Hepatocyte (in vitro differentiated cells): ENCODE measurements at regions not wholly inside any gene's neighbourhood (a gene's known extent, or its start where the extent isn't known, plus 50 kb on each side); places are given as distances from the start of the nearest gene placed in this dataset.
"Not testable (repeated sequence)": the region's sequence is repeated elsewhere in the genome, so short reads cannot be mapped to it uniquely, and the experiment has no call there.

Source experiments
- DNase-seq: peaks from one replicate; pipeline ENCODE4 v3.0.0-alpha.2; 2016; ENCODE audit warnings: low spot score
- H2AFZ ChIP-seq: fragments of 200-600 bp; sonication (generic); 2 replicates; pipeline ENCODE4 v1.6.0; 2016; ENCODE audit warnings: antibody characterized with exemption, mild to moderate bottlenecking
- H3K27ac ChIP-seq: fragments of 200-600 bp; sonication (generic); 2 replicates; pipeline ENCODE4 v1.5.1; 2016; ENCODE audit warnings: mild to moderate bottlenecking
- H3K27me3 ChIP-seq: fragments of 200-600 bp; sonication (generic); 2 replicates; pipeline ENCODE4 v1.6.1; 2016
- H3K36me3 ChIP-seq: fragments of 200-600 bp; sonication (generic); replicated peaks from 2 replicates; pipeline ENCODE4 v1.5.1; 2016; ENCODE audit warnings: low read depth; ENCODE audit not compliant: insufficient read depth
- H3K4me1 ChIP-seq: fragments of 200-600 bp; sonication (generic); 2 replicates; pipeline ENCODE4 v1.5.1; 2016; ENCODE audit warnings: mild to moderate bottlenecking, moderate library complexity; ENCODE audit not compliant: insufficient read depth
- H3K4me2 ChIP-seq: fragments of 200-600 bp; sonication (generic); 2 replicates; pipeline ENCODE4 v1.6.0; 2016
- H3K4me3 ChIP-seq: fragments of 200-600 bp; sonication (generic); 2 replicates; pipeline ENCODE4 v1.5.1; 2016; ENCODE audit warnings: mild to moderate bottlenecking
- H3K79me2 ChIP-seq: fragments of 200-600 bp; sonication (generic); 2 replicates; pipeline ENCODE4 v1.6.0; 2017; ENCODE audit warnings: mild to moderate bottlenecking
- H3K9me2 ChIP-seq: fragments of 200-600 bp; sonication (generic); replicated peaks from 2 replicates; pipeline ENCODE4 v1.6.0; 2017; ENCODE audit warnings: mild to moderate bottlenecking; ENCODE audit not compliant: insufficient read depth
- H3K9me3 ChIP-seq: fragments of 200-600 bp; sonication (generic); 2 replicates; pipeline ENCODE4 v1.5.1; 2016; ENCODE audit warnings: low read depth, mild to moderate bottlenecking
- H4K20me1 ChIP-seq: fragments of 200-600 bp; sonication (generic); 2 replicates; pipeline ENCODE4 v1.6.0; 2016; ENCODE audit warnings: mild to moderate bottlenecking; ENCODE audit not compliant: insufficient read depth, poor library complexity, severe bottlenecking
- EZH2 ChIP-seq: fragments of 200-600 bp; sonication (generic); IDR thresholded peaks from 2 replicates; pipeline ENCODE4 v1.6.1; 2016; ENCODE audit warnings: antibody characterized with exemption, mild to moderate bottlenecking, borderline replicate concordance
- EZH2phosphoT487 ChIP-seq: fragments of 200-600 bp; sonication (generic); IDR thresholded peaks from one replicate; pipeline ENCODE4 v1.6.1; 2018; ENCODE audit warnings: antibody characterized with exemption, mild to moderate bottlenecking, low read depth, moderate library complexity; ENCODE audit not compliant: unreplicated experiment, severe bottlenecking
- WGBS: methylation state at CpG from one replicate; pipeline ENCODE4 v1.1.6; 2016; ENCODE audit warnings: low lambda C conversion rate; ENCODE audit errors: missing lambda C conversion rate; 5-methylcytosine and 5-hydroxymethylcytosine counted together
- TF ChIP-seq, protein P1 (sequence below): fragments of 200-600 bp; sonication (generic); IDR thresholded peaks from 2 replicates; pipeline ENCODE4 v1.5.1; 2016; ENCODE audit warnings: antibody characterized with exemption, mild to moderate bottlenecking; ENCODE audit not compliant: poor library complexity

GRCh38 chr5:44532981-44533380, 143.8 kb upstream of the FGF10 start:
- Histone ChIP-seq H3K4me3 (no peak overlapping the region), H3K4me1 (no peaks in the 10 kb centered on the region), H3K4me2 (no peak overlapping the region), H3K27me3 (no peaks in the 10 kb centered on the region), H3K27ac (no peak overlapping the region), H3K9me2 (peaks cover 3% of the 10 kb centered on the region), H4K20me1 (no peaks in the 10 kb centered on the region), H3K79me2 (no peaks in the 10 kb centered on the region), H3K9me3 (no peaks in the 10 kb centered on the region), H2AFZ (no peak overlapping the region), H3K36me3 (no peaks in the 10 kb centered on the region)
- no peak for TF ChIP-seq EZH2
- no peak for TF ChIP-seq EZH2phosphoT487
- TF ChIP-seq, protein P1, sequence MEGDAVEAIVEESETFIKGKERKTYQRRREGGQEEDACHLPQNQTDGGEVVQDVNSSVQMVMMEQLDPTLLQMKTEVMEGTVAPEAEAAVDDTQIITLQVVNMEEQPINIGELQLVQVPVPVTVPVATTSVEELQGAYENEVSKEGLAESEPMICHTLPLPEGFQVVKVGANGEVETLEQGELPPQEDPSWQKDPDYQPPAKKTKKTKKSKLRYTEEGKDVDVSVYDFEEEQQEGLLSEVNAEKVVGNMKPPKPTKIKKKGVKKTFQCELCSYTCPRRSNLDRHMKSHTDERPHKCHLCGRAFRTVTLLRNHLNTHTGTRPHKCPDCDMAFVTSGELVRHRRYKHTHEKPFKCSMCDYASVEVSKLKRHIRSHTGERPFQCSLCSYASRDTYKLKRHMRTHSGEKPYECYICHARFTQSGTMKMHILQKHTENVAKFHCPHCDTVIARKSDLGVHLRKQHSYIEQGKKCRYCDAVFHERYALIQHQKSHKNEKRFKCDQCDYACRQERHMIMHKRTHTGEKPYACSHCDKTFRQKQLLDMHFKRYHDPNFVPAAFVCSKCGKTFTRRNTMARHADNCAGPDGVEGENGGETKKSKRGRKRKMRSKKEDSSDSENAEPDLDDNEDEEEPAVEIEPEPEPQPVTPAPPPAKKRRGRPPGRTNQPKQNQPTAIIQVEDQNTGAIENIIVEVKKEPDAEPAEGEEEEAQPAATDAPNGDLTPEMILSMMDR: no peak
- 76% methylated on average over 1 of the region's 1 CpG for WGBS
- DNase-seq: no peak

DNA sequence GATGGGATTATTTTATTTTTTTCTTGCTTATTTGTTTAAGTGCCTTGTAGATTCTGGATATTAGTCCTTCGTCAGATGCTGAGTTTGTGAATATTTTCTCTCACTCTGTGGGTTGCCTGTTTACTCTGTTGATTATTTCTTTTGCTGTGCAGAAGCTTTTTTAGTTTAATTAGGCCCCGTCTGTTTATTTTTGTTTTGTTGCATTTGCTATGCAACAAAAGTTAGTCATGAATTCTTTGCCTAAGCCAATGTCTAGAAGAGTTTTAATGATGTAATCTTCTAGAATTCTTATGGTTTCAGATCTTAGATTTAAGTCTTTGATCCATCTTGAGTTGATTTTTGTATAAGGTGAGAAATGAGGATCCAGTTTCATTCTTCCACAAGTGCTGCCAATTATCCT, 142.5 kb upstream of the FGF10 start:
- not testable (repeated sequence) for DNase-seq

GRCh38 chr5:44530783-44531182, 141.6 kb upstream of the FGF10 start:
- H3K9me3 ChIP-seq, H2AFZ ChIP-seq, H3K4me2 ChIP-seq, DNase-seq, H3K27ac ChIP-seq, H3K4me1 ChIP-seq, H3K36me3 ChIP-seq, H3K4me3 ChIP-seq, H3K9me2 ChIP-seq, H3K79me2 ChIP-seq, H3K27me3 ChIP-seq, H4K20me1 ChIP-seq: not testable (repeated sequence)
- 85% methylated on average over 6 of the region's 6 CpGs for WGBS

More for the DNA sequence above, 142.5 kb upstream of the FGF10 start:
- not testable (repeated sequence) for H3K27ac ChIP-seq, H3K9me3 ChIP-seq, H4K20me1 ChIP-seq, H3K4me2 ChIP-seq, H3K27me3 ChIP-seq, H3K79me2 ChIP-seq, H3K4me1 ChIP-seq, H2AFZ ChIP-seq, H3K36me3 ChIP-seq, H3K9me2 ChIP-seq, H3K4me3 ChIP-seq
- 81% methylated on average over 2 of the region's 2 CpGs for WGBS

GRCh38 chr5:44511596-44511995, 122.4 kb upstream of the FGF10 start:
- Histone ChIP-seq H3K4me1 (no peaks in the 10 kb centered on the region), H3K27ac (no peak overlapping the region), H3K9me2 (no peaks in the 10 kb centered on the region), H3K27me3 (no peaks in the 10 kb centered on the region), H2AFZ (no peak overlapping the region), H3K9me3 (no peaks in the 10 kb centered on the region), H3K36me3 (no peaks in the 10 kb centered on the region), H3K4me3 (no peak overlapping the region), H4K20me1 (no peaks in the 10 kb centered on the region), H3K4me2 (no peak overlapping the region), H3K79me2 (no peaks in the 10 kb centered on the region)
- DNase-seq: no peak
- TF ChIP-seq EZH2: no peak
- TF ChIP-seq EZH2phosphoT487: no peak
- 83% methylated on average over 5 of the region's 5 CpGs for WGBS

DNA sequence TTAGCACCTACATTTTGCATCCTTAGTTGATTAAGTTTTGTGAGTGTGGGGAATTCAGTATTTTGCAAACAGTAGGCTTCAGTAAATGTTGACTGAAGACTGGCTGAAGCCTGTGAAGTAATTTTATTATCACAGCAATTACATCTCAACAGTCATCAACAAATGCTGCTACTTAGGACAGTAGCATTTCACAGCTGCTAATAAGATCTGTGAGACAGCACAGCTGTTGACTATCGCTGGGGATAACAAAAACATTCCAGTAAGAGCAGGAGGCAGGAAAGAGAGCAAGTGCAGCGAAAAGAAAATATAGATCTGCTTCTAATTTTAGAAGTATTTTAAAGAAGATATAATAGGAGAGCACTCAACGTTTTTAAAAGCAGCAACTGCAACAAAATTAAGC, 117.3 kb upstream of the FGF10 start:
- no peaks in the 10 kb centered on the region for H3K79me2 ChIP-seq
- WGBS: 30% methylated on average over 3 of the region's 3 CpGs
- no peak overlapping the region for H3K4me2 ChIP-seq
- H3K4me3 ChIP-seq: no peak overlapping the region
- H3K27me3 ChIP-seq: no peaks in the 10 kb centered on the region
- H3K4me1 ChIP-seq: no peaks in the 10 kb centered on the region
- no peaks in the 10 kb centered on the region for H3K9me3 ChIP-seq
- no peaks in the 10 kb centered on the region for H3K36me3 ChIP-seq
- no peaks in the 10 kb centered on the region for H3K9me2 ChIP-seq
- no peak overlapping the region for H3K27ac ChIP-seq
- H4K20me1 ChIP-seq: no peaks in the 10 kb centered on the region
- DNase-seq: no peak
- TF ChIP-seq, protein P1: no peak
- no peak for TF ChIP-seq EZH2
- no peak for TF ChIP-seq EZH2phosphoT487
- no peak overlapping the region for H2AFZ ChIP-seq
